ENCODE measurements at regions not wholly inside any gene's neighbourhood (a gene's known extent, or its start where the extent isn't known, plus 50 kb on each side); places are given as distances from the start of the nearest gene placed in this dataset.

- ATAC-seq (no peak), DNase-seq (no peak)
- H3K27ac Mint-ChIP-seq = no peak overlapping the region
- no peak overlapping the region for H3K4me3 Mint-ChIP-seq
- peaks cover 7% of the 10 kb centered on the region for H3K9me3 Mint-ChIP-seq
- no peaks in the 10 kb centered on the region for H3K36me3 Mint-ChIP-seq (ENCODE audit: low read depth)
- H3K4me1 Mint-ChIP-seq = peaks cover 3% of the 10 kb centered on the region
- H3K27me3 Mint-ChIP-seq = no peaks in the 10 kb centered on the region
Observed at GRCh38 chr2:160632084-160632975, 138.7 kb upstream of the RBMS1 start.

GRCh38 chr2:160634436-160634835, 140.8 kb upstream of the RBMS1 start:
- H3K4me1 Mint-ChIP-seq = peaks cover 3% of the 10 kb centered on the region

GRCh38 chr2:160635488-160635887, 141.9 kb upstream of the RBMS1 start:
- Mint-ChIP-seq H3K4me1 (peaks cover 3% of the 10 kb centered on the region), H3K36me3 (ENCODE audit: low read depth) (peaks cover 7% of the 10 kb centered on the region), H3K9me3 (peaks cover 31% of the 10 kb centered on the region), H3K27ac (no peak overlapping the region), H3K27me3 (no peaks in the 10 kb centered on the region), H3K4me3 (no peak overlapping the region)
- DNase-seq (no peak), ATAC-seq (no peak)

More at GRCh38 chr2:160634436-160634835, 140.8 kb upstream of the RBMS1 start:
- no peaks in the 10 kb centered on the region for H3K36me3 Mint-ChIP-seq (ENCODE audit: low read depth)
- H3K9me3 Mint-ChIP-seq = peaks cover 23% of the 10 kb centered on the region
- DNase-seq = no peak
- H3K27me3 Mint-ChIP-seq = no peaks in the 10 kb centered on the region
- H3K27ac Mint-ChIP-seq = no peak overlapping the region
- H3K4me3 Mint-ChIP-seq = no peak overlapping the region
- no peak for ATAC-seq

- H3K27ac Mint-ChIP-seq = no peak overlapping the region
- peaks cover 7% of the 10 kb centered on the region for H3K36me3 Mint-ChIP-seq (ENCODE audit: low read depth)
- no peak overlapping the region for H3K4me3 Mint-ChIP-seq
- ATAC-seq = no peak
- peaks cover 3% of the 10 kb centered on the region for H3K4me1 Mint-ChIP-seq
- no peaks in the 10 kb centered on the region for H3K27me3 Mint-ChIP-seq
- H3K9me3 Mint-ChIP-seq = peaks cover 39% of the 10 kb centered on the region
- no peak for DNase-seq
Observed at GRCh38 chr2:160639472-160639871, 145.9 kb upstream of the RBMS1 start.

GRCh38 chr2:160646684-160647444, 153.3 kb upstream of the RBMS1 start:
- H3K4me3 Mint-ChIP-seq = no peak overlapping the region
- peaks cover 10% of the 10 kb centered on the region for H3K4me1 Mint-ChIP-seq
- no peaks in the 10 kb centered on the region for H3K9me3 Mint-ChIP-seq
- H3K27me3 Mint-ChIP-seq = no peaks in the 10 kb centered on the region
- no peak for ATAC-seq
- no peak overlapping the region for H3K27ac Mint-ChIP-seq
- no peaks in the 10 kb centered on the region for H3K36me3 Mint-ChIP-seq (ENCODE audit: low read depth)
- DNase-seq = no peak

- no peak overlapping the region for H3K27ac Mint-ChIP-seq
- DNase-seq = no peak
- no peak for ATAC-seq
- no peaks in the 10 kb centered on the region for H3K27me3 Mint-ChIP-seq
- H3K36me3 Mint-ChIP-seq (ENCODE audit: low read depth) = no peaks in the 10 kb centered on the region
- no peak overlapping the region for H3K4me3 Mint-ChIP-seq
- no peaks in the 10 kb centered on the region for H3K9me3 Mint-ChIP-seq
- H3K4me1 Mint-ChIP-seq = peaks cover 22% of the 10 kb centered on the region
Observed at GRCh38 chr2:160647967-160648685, 154.5 kb upstream of the RBMS1 start.

GRCh38 chr2:160649698-160650097, 156.1 kb upstream of the RBMS1 start:
- Mint-ChIP-seq H3K9me3 (no peaks in the 10 kb centered on the region), H3K27ac (no peak overlapping the region)

GRCh38 chr2:160650196-160651118, 156.8 kb upstream of the RBMS1 start:
- ATAC-seq = no peak
- no peak overlapping the region for H3K27ac Mint-ChIP-seq
- no peak for DNase-seq

More at GRCh38 chr2:160649698-160650097, 156.1 kb upstream of the RBMS1 start:
- Mint-ChIP-seq H3K4me3 (no peak overlapping the region), H3K4me1 (peaks cover 25% of the 10 kb centered on the region), H3K36me3 (ENCODE audit: low read depth) (no peaks in the 10 kb centered on the region), H3K27me3 (no peaks in the 10 kb centered on the region)
- ATAC-seq (no peak), DNase-seq (no peak)

GRCh38 chr2:160651416-160652200, 158.0 kb upstream of the RBMS1 start:
- Mint-ChIP-seq H3K27ac (peak overlapping the region; percentile 72), H3K4me3 (no peak overlapping the region), H3K27me3 (peaks cover 2% of the 10 kb centered on the region), H3K9me3 (no peaks in the 10 kb centered on the region), H3K4me1 (peaks cover 25% of the 10 kb centered on the region), H3K36me3 (ENCODE audit: low read depth) (no peaks in the 10 kb centered on the region)
- ATAC-seq = peak; percentile 41
- DNase-seq = no peak

More at GRCh38 chr2:160650196-160651118, 156.8 kb upstream of the RBMS1 start:
- Mint-ChIP-seq H3K27me3 (no peaks in the 10 kb centered on the region), H3K36me3 (ENCODE audit: low read depth) (no peaks in the 10 kb centered on the region), H3K4me3 (no peak overlapping the region), H3K9me3 (no peaks in the 10 kb centered on the region), H3K4me1 (peaks cover 25% of the 10 kb centered on the region)

GRCh38 chr2:160652236-160652635, 158.6 kb upstream of the RBMS1 start:
- Mint-ChIP-seq H3K27me3 (peaks cover 2% of the 10 kb centered on the region), H3K27ac (peak overlapping the region; percentile 72), H3K36me3 (ENCODE audit: low read depth) (no peaks in the 10 kb centered on the region), H3K9me3 (no peaks in the 10 kb centered on the region), H3K4me3 (peak overlapping the region; percentile 7), H3K4me1 (peaks cover 25% of the 10 kb centered on the region)
- peak; percentile 68 for DNase-seq
- peak; percentile 94 for ATAC-seq

- DNase-seq = no peak
- H3K27me3 Mint-ChIP-seq = peaks cover 4% of the 10 kb centered on the region
- H3K9me3 Mint-ChIP-seq = no peaks in the 10 kb centered on the region
- no peaks in the 10 kb centered on the region for H3K36me3 Mint-ChIP-seq (ENCODE audit: low read depth)
- H3K27ac Mint-ChIP-seq = no peak overlapping the region
- no peak overlapping the region for H3K4me3 Mint-ChIP-seq
- ATAC-seq = no peak
- H3K4me1 Mint-ChIP-seq = peaks cover 12% of the 10 kb centered on the region
Observed at GRCh38 chr2:160657196-160657595, 163.6 kb upstream of the RBMS1 start.

- ATAC-seq = no peak
- Mint-ChIP-seq H3K27me3 (peaks cover 4% of the 10 kb centered on the region), H3K36me3 (ENCODE audit: low read depth) (no peaks in the 10 kb centered on the region), H3K9me3 (no peaks in the 10 kb centered on the region), H3K4me1 (no peaks in the 10 kb centered on the region), H3K27ac (no peak overlapping the region), H3K4me3 (no peak overlapping the region)
- no peak for DNase-seq
Observed at GRCh38 chr2:160658851-160659250, 165.2 kb upstream of the RBMS1 start.

- Mint-ChIP-seq H3K4me3 (no peak overlapping the region), H3K9me3 (no peaks in the 10 kb centered on the region), H3K4me1 (peaks cover 1% of the 10 kb centered on the region), H3K27ac (no peak overlapping the region), H3K36me3 (ENCODE audit: low read depth) (no peaks in the 10 kb centered on the region), H3K27me3 (peaks cover 4% of the 10 kb centered on the region)
- no peak for ATAC-seq
- no peak for DNase-seq
Observed at GRCh38 chr2:160660741-160661140, 167.1 kb upstream of the RBMS1 start.

Measured in activated naive CD8-positive, alpha-beta T cell treated with anti-CD3 and anti-CD28 coated beads, Interleukin-2, amount 50 U/mL, for 24 hours (primary cell).